Stimulated activated CD8-positive, alpha-beta memory T cell treated with anti-CD3 and anti-CD28 coated beads, Interleukin-12 subunit alpha, Interleukin-12 subunit beta, amount 100 ng/mL, for 4 hours (primary cell): ENCODE measurements at regions not wholly inside any gene's neighbourhood (a gene's known extent, or its start where the extent isn't known, plus 50 kb on each side); places are given as distances from the start of the nearest gene placed in this dataset.

Experiments used
- DNase-seq: peaks from one replicate; pipeline ENCODE4 v3.0.0-alpha.2; 2020; ENCODE audit warnings: low read depth

DNA sequence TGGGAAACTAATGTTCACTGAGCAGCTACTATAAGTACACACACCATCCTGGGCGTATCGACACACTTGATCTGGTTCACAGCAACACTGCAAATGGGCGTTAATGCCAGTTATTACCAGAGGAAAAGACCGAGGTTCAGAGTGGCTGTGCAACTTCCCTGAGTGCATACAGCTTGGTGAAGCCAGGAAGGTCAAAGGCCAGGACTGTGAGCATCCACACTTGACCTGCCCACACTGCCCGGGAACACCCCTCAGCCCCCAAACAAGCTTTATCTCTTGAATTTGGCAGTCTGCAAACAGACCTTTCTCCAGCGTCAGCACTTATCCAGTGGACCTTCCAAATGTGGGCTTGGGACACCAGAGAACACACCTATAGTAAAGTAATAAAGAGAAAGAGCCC, 312.6 kb downstream of the BCL11B start:
- no peak for DNase-seq

DNA sequence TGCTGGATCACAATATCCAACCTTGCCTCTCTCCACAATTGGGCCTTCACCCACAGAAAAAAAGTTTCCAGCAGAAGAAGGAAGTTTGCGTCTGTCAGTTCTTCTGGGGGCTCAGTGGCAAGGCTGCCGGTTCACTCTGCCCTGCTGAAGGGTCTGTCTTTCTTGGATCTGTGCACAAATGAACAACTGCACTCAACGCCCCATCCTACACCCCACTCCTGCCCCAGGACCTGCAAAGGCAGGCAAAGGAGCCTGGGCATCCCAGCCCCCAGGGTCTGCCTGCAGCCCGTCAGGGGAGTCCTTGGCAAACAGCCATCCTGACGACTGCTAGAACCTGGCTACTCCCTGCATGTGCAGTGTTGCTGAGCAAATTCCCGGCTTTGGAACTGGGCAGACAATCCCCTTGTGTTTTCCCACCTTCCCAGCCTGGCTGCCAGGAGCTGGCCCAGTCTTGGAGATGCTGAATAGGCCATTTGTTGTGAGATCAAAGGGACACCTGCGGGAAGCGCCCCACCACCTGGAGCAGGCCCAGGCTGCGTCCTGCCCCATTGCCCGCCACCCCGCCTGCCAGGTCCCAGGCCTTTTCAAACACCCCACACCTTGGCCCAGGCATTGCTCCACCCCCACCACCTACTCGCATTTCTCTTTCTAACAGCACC, 311.9 kb downstream of the BCL11B start:
- DNase-seq: no peak

DNA sequence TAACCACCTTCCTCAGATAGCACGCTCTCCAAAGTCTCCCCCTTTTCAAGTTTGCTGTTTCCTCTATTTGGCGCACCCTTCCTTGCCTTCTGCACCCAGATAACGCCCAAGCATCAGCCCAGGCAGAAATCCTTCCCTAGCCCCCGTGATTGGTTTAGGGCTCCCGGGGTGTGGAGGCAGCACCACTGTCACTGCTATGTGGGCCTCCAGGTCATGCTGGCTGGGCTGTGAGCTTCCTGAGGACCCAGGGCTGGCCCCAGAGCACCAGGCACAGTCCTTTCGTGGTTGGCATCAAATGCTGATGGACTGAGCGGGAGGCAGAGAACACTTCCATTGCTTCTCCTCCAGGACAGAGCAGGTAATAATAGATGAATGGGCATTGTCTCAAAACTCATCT, 311.4 kb downstream of the BCL11B start:
- no peak for DNase-seq

DNA sequence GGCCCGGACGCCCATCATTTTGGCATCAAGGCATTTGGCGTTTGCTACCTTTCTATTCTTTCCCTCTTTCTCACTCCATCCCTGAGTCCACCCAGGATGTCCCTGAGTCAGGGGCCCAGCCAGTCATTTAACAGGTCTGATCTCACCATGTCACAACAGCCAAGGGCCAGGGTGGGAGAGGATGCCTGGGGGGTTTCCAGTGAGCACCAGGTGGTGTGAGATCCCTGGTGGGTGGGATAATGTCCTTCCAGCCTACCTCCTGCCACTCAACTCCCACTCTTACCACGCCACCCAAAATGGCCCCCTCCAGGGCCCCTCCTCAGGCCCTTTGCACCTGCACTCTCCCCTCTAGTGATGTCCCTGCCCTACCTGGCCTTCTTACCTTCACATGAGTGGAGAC, 310.8 kb downstream of the BCL11B start:
- DNase-seq: no peak

DNA sequence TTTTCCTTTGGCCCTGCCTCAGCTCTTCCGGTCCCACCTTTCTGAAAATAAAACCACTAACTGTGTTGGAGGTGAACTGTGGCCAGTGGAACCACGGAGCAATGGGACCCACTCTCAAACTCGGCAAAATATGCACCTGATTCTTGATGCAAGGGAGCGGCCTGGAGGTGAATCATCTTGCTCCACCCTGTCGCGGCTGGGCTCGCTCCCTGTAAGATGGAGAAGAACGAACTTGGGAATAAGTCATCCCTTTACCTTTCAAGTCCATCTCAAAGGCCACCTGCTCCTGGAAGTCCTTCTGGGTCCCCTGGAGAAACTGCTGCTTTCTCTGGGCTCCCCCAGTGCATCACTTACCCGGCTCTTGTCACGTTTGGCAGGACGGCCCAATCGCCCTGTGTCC, 309.9 kb downstream of the BCL11B start:
- DNase-seq: no peak

DNA sequence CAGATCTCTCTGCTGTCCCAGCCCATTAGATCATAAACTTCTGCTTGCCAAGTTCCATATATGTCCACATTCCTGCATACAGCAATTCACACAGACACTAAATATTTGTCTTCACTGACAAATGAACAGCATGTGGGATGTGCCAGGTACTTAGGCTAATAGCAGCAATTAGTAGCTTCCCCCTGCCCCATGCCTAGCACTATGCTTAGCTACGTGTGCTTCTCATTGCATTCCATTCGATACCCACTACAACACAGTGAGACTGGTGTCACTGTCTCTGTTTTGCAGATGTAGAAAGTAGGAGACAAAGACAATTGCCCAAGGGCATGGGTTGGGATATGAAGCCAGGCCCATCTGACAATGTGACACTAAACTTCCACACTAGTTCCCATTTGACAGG, 308.4 kb downstream of the BCL11B start:
- DNase-seq: no peak

DNA sequence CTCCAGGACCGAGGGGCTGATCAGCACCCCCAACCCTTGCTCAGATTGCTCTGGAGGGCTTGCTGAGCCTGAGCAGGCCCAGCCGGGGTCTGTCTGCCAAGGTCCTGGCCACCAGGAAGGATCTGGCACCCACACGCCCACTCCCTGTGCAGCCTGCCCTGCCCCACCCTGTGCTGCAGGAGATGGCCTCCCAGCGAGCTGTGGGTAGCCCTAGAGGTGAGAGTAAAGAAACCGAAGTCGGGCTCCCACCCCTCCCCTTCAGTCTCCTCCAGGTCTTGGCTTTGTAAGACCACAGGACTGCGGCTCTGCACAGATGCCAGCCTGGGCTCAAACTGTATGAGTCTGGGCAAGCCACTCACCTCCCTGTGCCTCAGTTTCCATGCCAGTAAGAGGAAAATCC, 307.8 kb downstream of the BCL11B start:
- no peak for DNase-seq

DNA sequence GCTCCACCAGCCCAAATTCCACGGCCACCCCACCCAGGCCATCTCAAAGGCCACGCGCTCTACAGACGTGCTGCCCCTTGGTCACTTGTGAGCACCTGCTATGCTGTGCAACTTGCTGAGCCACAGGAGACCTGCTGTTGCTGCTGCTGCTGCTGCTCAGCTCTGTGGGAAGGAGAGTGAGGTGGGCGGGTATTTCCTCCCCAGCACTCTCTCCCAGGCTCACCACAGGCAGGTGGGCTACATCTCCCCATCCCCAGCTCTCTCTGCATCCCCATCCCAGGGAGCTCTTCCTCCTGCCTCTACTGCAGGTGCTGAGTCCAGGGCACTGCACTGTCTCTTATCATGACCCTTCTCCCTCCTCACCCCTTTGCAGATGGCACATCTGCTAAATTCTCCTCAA, 306.9 kb downstream of the BCL11B start:
- DNase-seq: no peak

DNA sequence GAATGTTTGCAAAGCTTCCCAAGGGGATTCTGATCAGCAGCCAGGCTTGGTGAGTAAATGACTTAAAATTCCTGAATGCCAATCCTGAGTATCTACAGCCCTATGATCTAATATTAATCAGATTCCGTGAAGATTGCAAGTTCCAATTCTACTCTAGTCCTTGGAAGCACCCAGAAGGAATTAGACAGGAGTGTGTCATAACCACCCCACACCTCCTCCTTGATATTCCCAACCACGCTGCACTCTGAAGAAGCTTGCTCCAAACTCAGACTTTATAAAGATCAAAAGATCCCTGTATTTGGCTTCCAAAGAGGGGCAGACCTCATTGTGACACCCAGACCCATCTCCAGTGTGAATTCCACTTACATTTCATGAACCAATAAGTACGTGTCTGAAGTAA, 306.0 kb downstream of the BCL11B start:
- DNase-seq: no peak

DNA sequence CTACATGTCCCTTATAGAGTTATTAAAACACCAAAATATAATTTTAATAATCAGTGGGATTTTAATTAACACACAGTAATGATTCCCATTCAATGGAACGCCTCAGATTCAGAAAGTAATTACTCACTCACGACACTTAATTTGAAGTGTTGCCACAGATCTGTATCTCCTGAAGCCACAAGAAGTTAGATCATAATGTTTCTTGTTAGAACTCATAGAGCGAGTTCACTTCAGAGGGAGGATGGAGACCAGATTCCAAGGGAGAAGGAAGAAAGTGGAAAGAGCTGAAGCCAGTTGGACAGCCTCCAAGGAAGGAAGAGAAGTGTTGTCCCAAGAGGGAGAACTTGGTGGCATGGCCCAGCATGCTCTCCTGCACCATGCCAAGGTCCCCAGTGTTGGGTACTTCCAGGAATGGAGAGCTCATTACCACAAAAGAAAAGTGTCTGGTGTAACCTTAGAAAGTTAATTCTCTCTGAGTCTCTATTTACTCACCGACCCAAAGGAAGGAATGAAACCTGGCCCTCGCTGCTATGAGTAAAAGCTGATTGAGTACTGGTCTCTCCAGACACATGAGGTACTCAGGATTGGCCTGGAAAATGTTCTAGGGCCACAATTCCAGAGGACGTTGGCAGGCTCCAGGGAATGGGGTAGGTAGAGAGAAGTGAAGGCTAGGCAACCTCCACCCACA, 305.4 kb downstream of the BCL11B start:
- DNase-seq: no peak

DNA sequence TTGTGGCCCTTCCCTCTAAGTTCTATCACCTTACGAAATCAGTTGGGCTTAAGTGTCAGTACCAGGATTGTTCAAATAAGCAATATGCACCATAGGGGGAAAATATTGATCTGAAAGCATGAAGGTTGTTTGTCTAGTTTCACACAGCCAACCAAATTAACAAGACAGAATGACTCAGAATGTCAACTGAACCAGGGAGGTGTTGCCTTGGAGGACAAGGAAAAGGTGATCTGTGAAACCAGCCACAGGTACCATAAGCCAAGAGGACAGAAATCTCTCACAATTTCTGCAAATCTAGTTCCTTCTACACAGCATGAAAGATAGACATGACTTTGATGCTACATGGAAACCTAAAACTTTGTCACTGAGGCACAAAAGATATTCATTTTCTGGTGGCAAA, 297.9 kb downstream of the BCL11B start:
- no peak for DNase-seq

DNA sequence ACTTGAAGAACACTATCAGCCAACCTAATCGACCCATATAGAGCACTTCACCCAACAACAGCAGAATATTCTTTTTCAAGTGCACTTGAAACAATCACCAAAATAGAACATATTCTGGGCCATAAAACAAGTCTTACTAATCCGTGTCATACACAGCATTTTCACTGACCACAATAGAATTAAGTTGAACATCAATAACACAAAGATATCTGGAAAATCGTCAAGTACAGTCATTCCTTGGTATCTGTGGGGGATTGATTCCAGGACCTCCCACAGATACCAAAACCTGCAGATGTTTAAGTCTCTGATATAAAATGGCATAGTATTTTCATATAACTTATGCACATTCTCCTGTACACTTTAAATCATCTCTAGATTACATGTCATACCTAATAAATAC, 295.7 kb downstream of the BCL11B start:
- no peak for DNase-seq

DNA sequence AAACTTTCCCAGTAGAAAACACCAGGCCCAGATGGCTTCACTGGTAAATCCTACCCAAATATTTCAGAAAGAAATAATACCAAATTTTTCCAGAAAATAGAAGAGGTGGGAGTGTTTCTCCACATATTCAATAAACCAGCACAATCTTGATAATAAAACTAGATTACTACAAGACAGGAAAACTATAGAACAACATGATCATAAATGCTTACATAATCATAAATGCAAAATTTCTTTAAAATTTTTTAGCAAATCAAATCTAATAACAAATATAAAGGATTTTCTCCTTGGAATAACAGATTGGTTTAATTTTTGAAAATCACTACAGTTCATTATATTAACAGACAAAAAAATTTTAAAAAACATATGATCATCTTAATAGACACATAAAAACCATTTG, 294.5 kb downstream of the BCL11B start:
- DNase-seq: no peak

DNA sequence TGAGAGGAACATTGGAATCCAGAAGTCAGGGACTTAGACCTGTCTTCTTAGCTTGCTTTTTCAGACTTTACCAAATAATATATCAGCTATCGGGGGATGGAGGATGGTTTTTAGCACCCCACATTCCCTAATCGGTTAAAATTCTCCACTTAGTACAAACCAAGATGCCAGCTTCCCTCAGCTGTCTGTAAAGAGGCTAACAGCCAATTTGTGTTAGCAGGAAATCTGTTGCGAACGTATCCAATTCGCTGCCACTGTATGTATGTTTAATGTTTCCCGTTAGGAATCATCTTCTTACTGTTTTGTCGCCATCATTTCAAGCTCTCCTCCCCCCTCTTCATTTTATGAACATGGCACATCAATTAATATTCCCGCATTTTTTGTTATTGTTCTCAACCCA, 289.0 kb downstream of the BCL11B start:
- no peak for DNase-seq

DNA sequence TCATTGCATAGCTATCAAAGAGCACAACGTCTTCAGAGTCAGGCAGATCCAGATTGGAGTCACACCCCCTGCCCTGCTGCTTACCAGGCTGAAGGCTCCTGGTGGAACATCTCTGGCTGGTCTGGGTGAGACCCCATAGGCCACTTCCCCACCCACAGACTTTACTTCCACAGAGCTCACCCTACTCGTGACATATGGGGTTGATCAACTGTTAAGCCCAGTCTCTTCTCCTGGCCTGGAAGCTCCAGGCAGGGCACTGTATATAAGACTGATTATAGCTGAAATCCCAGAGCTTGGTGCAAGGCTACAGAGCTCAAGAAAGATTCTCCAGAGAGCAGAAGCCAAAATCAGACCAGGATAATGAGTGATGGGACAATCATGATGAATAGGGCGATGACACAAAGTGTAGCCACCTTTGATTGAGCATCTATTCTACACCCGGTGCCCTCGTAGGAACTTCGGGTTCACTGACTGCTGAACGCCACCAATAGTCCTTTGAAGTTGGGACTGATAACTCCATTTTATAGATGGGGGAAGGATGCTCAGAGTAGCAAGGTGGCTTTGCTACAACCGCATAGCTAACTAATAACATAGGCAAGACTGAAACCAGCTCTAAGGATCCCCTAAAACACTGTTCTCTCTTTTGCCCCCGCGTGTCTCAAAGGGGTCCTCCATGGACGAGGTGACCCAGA, 287.8 kb downstream of the BCL11B start:
- no peak for DNase-seq

DNA sequence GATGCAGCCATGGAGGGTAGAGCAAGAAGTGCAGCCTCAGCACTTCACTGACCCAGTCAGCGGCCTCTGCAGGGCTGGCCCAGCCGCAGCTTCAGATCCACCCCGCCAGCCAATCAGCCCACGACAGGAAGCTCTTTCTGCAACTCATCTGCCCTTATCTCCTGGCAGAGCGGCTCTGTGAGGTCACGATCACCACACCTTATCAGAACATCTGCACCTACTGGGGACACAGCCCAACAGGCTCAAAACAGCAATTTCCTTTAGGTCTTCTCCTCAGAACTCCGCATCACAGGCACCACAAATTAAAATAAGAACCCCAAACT, 287.3 kb downstream of the BCL11B start:
- DNase-seq: peak; percentile 39

DNA sequence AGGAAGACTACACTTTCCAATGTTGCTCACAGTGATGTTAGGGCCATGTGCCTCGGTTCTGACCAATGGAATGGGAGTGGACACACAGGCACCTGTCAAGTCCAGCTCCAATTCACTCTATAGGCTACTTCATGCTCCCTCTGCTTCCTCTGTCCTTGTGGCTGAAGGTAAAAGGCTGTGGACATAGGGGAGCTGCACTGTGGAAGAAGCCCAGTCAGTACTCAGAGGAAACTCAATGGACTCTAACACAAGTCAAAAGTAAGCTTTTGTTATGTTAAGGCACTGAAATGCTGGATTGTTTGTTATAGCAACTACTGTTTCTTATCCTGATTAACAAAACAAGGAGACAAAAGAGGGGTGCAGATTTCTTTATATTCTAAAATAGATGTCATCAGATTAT, 278.2 kb downstream of the BCL11B start:
- DNase-seq: no peak

DNA sequence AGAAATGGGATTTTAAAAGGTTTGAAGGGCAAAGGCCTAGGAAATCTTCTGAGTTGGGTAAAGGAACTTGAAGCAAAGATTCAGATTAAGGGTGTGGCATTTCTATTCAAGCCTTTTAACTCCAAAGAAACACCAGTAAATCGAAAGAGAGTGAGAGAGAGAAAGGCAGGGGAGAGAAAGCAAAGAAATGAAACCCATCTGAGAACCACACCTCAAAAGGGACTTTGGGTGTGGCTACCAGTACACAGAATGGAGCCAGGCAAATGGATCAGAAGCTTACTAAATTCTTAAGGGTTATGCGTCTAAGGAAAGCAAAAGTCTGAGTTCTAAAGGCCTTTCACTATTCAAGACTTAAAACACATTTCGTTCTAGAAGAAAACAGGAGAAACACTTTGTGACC, 277.4 kb downstream of the BCL11B start:
- no peak for DNase-seq

DNA sequence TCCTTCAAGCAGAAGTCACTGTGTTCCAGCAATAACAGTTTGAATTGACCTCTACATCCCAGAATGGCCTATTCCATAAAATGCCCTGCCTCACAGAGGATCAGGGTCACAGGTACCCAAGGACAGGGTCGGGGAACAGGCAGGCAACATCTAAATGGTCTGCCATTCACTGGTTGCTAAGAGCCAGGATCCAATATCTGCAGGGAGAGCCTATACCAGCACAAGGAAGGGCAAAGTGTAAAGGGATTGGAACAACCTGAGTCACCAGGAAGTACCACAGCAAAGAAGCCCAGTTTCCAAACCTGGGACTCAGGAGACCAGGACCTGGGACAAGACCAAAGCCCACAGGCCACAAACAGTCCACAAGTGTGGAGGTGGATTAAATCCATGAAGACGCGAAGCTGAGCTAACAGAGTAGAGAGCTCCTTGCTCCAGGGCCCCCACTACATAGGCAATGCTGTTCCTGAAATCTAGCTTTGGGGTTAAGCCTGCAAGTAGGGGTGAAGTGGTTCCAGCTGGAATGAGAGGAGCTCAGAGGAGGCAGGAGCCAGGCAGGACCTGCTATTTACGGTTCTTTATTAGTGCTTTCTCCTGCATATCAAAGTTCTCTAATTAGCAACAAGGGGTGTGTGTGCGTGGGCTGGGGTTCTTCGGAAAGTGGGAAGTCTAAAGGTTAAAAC, 274.3 kb downstream of the BCL11B start:
- DNase-seq: no peak

DNA sequence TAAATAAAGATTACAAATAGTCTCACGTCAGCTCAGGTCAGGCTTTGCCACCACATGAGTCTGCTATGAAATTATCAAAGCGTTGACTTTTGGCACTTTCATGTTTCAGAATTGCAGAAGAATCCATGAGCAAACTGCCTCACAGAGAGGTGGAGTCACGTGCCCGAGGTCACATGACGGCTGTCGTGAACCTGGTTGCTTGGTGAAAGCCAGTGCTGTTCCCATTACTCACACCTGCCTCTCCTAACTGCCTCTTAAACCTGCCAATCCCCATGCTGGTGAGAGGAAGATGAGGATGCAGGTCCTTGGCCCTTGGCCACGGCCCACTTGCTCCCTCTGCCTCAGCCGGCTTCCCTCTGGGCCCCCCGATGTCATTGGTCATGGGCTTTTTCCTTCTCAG, 272.7 kb downstream of the BCL11B start:
- no peak for DNase-seq

DNA sequence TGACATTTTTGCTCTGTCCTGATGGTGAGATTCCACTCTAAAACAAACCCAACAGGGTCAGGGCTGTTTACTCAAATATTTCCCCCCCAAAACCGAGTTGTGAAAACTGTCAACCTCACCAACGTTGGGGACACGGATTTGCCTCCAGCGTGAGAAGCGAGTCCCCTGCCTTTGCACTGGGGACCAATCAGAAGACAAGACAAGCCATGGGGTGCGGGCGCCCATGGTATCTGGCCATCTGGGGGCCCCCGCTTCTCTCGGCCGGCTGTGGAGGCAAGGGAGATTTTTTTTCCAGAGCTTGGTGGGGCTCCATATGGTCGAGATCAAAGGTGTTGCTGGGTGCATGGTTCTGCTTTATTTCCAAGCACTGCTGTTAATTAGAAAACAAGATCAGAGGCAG, 272.1 kb downstream of the BCL11B start:
- DNase-seq: no peak

DNA sequence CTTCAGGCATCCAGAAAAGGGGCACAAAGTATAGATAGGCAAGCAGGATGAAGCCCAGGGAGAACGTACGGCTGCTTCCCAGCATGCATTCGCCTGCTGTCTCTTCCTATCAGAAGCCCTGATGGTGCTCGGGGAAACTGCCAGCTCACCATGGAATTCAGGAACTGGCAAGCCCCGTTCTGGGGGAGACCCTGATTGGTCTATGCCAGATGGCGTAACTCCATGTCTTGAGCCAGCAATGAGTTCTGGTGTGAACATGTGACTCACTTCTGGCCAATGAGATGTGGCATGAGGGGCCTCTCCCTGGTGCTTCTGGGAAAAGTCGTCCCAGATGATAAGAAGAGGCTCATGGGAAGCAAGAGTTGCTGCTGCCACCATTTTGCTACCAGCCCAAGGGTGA, 270.8 kb downstream of the BCL11B start:
- no peak for DNase-seq

DNA sequence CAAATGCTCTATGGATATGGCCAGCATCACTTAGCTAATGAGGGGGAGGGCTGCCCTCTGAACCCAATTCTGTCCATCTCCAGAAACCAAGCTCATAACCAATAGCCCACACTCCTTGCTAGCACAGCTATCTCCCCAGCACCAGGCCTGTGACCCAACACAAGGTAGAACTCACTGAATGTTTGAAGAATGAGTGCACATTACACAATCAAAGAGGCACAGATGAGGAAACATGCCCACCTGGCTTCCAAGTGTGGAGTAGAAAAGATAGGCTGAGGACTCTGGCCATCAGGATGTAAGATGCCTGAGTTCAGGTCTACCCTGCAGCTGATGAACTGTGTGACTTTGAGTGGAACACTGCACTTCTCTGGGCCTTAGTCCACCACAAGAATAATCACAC, 268.4 kb downstream of the BCL11B start:
- DNase-seq: no peak
